Ascending aorta (tissue), 2 donors: ENCODE measurements at regions not wholly inside any gene's neighbourhood (a gene's known extent, or its start where the extent isn't known, plus 50 kb on each side); places are given as distances from the start of the nearest gene placed in this dataset.

Source experiments
- DNase-seq, 2 donors: peaks; one replicate each; pipeline ENCODE4 v3.0.0-alpha.2; 2019; ENCODE audit warnings: low spot score in 2 of 2
- H3K27ac ChIP-seq, 2 donors: fragments of 200-600 bp; sonication (generic); one replicate each; pipeline ENCODE4 v1.5.1; 2016 to 2017; ENCODE audit warnings: mild to moderate bottlenecking in 1 of 2
- H3K27me3 ChIP-seq: fragments of 200-600 bp; sonication (generic); one replicate; pipeline ENCODE4 v1.5.1; 2017
- H3K36me3 ChIP-seq, 2 donors: fragments of 200-600 bp; sonication (generic); one replicate each; pipeline ENCODE4 v1.5.1; 2016
- H3K4me1 ChIP-seq, 2 donors: fragments of 200-600 bp; sonication (generic); one replicate each; pipeline ENCODE4 v1.5.1; 2016 to 2017; ENCODE audit warnings: mild to moderate bottlenecking in 1 of 2
- H3K4me3 ChIP-seq, 2 donors: fragments of 200-600 bp; sonication (generic); one replicate each; pipeline ENCODE4 v1.5.1; 2016 to 2017; ENCODE audit warnings: mild to moderate bottlenecking in 1 of 2
- H3K9me3 ChIP-seq, 2 donors: fragments of 200-600 bp; sonication (generic); one replicate each; pipeline ENCODE4 v1.5.1; 2016
- CTCF ChIP-seq, 3 experiments: fragments of 200-600 bp in 2 of 3; fragments of 450-650 bp in 1 of 3; sonication (generic) in 2 of 3; IDR thresholded peaks; one replicate each; pipeline ENCODE4 v1.5.1; 2016 to 2019; ENCODE audit warnings: antibody characterized with exemption in 3 of 3, mild to moderate bottlenecking in 1 of 3, moderate library complexity in 1 of 3
- intact Hi-C: fragments of 100-400 bp; cut with DNase I; formaldehyde crosslinking; loops from one replicate; pipeline ENCODE4 v1.15.1; 2023

GRCh38 chr2:188138313-188138712 lies 153.4 kb upstream of the GULP1 start:
- no peaks in the 10 kb centered on the region for H3K9me3 ChIP-seq
- intact Hi-C loops: no loop called here
- H3K27ac ChIP-seq: no peak overlapping the region
- TF ChIP-seq CTCF (IDR thresholded peaks at IDR 0.05): no peak
- peaks cover 0 to 11% of the 10 kb centered on the region in 2 donors for H3K4me1 ChIP-seq
- no peak overlapping the region for H3K4me3 ChIP-seq
- no peaks in the 10 kb centered on the region for H3K27me3 ChIP-seq
- DNase-seq: no peak
- no peaks in the 10 kb centered on the region for H3K36me3 ChIP-seq

- no peak for TF ChIP-seq CTCF (IDR thresholded peaks at IDR 0.05)
- intact Hi-C loops: no loop called here
- no peaks in the 10 kb centered on the region for H3K36me3 ChIP-seq
- no peak for DNase-seq
- H3K27ac ChIP-seq: no peak overlapping the region
- H3K4me1 ChIP-seq: no peaks in the 10 kb centered on the region
- no peaks in the 10 kb centered on the region for H3K27me3 ChIP-seq
- no peaks in the 10 kb centered on the region for H3K9me3 ChIP-seq
- H3K4me3 ChIP-seq: no peak overlapping the region
These were observed 149.6 kb upstream of the GULP1 start for GRCh38 chr2:188142088-188142487.

- Histone ChIP-seq H3K36me3 (no peaks in the 10 kb centered on the region), H3K4me1 (no peaks in the 10 kb centered on the region), H3K27ac (no peak overlapping the region), H3K9me3 (no peaks in the 10 kb centered on the region), H3K27me3 (no peaks in the 10 kb centered on the region), H3K4me3 (no peak overlapping the region)
- no peak for DNase-seq
- intact Hi-C loops: no loop called here
- no peak for TF ChIP-seq CTCF (IDR thresholded peaks at IDR 0.05)
These were observed 148.9 kb upstream of the GULP1 start for GRCh38 chr2:188142636-188143295.

- intact Hi-C loops: no loop called here
- no peak overlapping the region for H3K27ac ChIP-seq
- no peak for TF ChIP-seq CTCF (IDR thresholded peaks at IDR 0.05)
- no peak overlapping the region for H3K4me3 ChIP-seq
- no peaks in the 10 kb centered on the region for H3K27me3 ChIP-seq
- no peaks in the 10 kb centered on the region for H3K36me3 ChIP-seq
- no peaks in the 10 kb centered on the region for H3K4me1 ChIP-seq
- H3K9me3 ChIP-seq: no peaks in the 10 kb centered on the region
- no peak for DNase-seq
These were observed 145.8 kb upstream of the GULP1 start for GRCh38 chr2:188145885-188146284.

GRCh38 chr2:188146888-188147287 lies 144.8 kb upstream of the GULP1 start:
- Histone ChIP-seq H3K4me1 (no peaks in the 10 kb centered on the region), H3K27ac (peak overlapping the region in 1 of 2 donors; percentile 50), H3K4me3 (no peak overlapping the region), H3K36me3 (no peaks in the 10 kb centered on the region), H3K9me3 (no peaks in the 10 kb centered on the region), H3K27me3 (no peaks in the 10 kb centered on the region)
- no peak for DNase-seq
- TF ChIP-seq CTCF (IDR thresholded peaks at IDR 0.05): no peak
- intact Hi-C loops: no loop called here

GRCh38 chr2:188151670-188152069 lies 140.0 kb upstream of the GULP1 start:
- H3K27me3 ChIP-seq: no peaks in the 10 kb centered on the region
- H3K4me1 ChIP-seq: no peaks in the 10 kb centered on the region
- H3K4me3 ChIP-seq: no peak overlapping the region
- no peaks in the 10 kb centered on the region for H3K9me3 ChIP-seq
- TF ChIP-seq CTCF (IDR thresholded peaks at IDR 0.05): no peak
- H3K27ac ChIP-seq: no peak overlapping the region
- no peak for DNase-seq
- no peaks in the 10 kb centered on the region for H3K36me3 ChIP-seq
- intact Hi-C loops: no loop called here
